ENCODE measurements at regions not wholly inside any gene's neighbourhood (a gene's known extent, or its start where the extent isn't known, plus 50 kb on each side); places are given as distances from the start of the nearest gene placed in this dataset.

GRCh38 chr13:84648069-84648640 lies 765.9 kb upstream of the SLITRK1 start:
- no peaks in the 10 kb centered on the region; the same call in 1 of the 2 replicates for H3K4me1 ChIP-seq
- no peaks in the 10 kb centered on the region; the same call in 1 of the 2 replicates for H3K9me3 ChIP-seq
- H3K27me3 ChIP-seq: no peaks in the 10 kb centered on the region
- DNase-seq: no peak
- no peak overlapping the region for H3K4me3 ChIP-seq (ENCODE audit: low read depth, low read length)
- no peak for TF ChIP-seq CTCF (IDR thresholded peaks at IDR 0.05; ENCODE audit: low read depth, low read length)
- no peaks in the 10 kb centered on the region for H3K36me3 ChIP-seq

- no peaks in the 10 kb centered on the region; the same call in 1 of the 2 replicates for H3K9me3 ChIP-seq
- H3K36me3 ChIP-seq: no peaks in the 10 kb centered on the region
- H3K4me1 ChIP-seq: no peaks in the 10 kb centered on the region; the same call in 1 of the 2 replicates
- no peaks in the 10 kb centered on the region for H3K27me3 ChIP-seq
- no peak overlapping the region for H3K4me3 ChIP-seq (ENCODE audit: low read depth, low read length)
- TF ChIP-seq CTCF (IDR thresholded peaks at IDR 0.05; ENCODE audit: low read depth, low read length): no peak
- DNase-seq: no peak
Observed at GRCh38 chr13:84646957-84647356, 764.7 kb upstream of the SLITRK1 start.

- H3K27me3 ChIP-seq: no peaks in the 10 kb centered on the region
- H3K36me3 ChIP-seq: no peaks in the 10 kb centered on the region
- no peak overlapping the region for H3K4me3 ChIP-seq (ENCODE audit: low read depth, low read length)
- DNase-seq: no peak
- TF ChIP-seq CTCF (IDR thresholded peaks at IDR 0.05; ENCODE audit: low read depth, low read length): peak; percentile 31; the same call in 1 of the 2 replicates
- H3K4me1 ChIP-seq: no peaks in the 10 kb centered on the region; the same call in 1 of the 2 replicates
- H3K9me3 ChIP-seq: no peaks in the 10 kb centered on the region
Observed at GRCh38 chr13:84645196-84646012, 763.1 kb upstream of the SLITRK1 start.

- no peak for DNase-seq
- TF ChIP-seq CTCF (IDR thresholded peaks at IDR 0.05; ENCODE audit: low read depth, low read length): no peak
- no peaks in the 10 kb centered on the region; the same call in 1 of the 2 replicates for H3K4me1 ChIP-seq
- no peaks in the 10 kb centered on the region for H3K27me3 ChIP-seq
- no peak overlapping the region for H3K4me3 ChIP-seq (ENCODE audit: low read depth, low read length)
- no peaks in the 10 kb centered on the region for H3K9me3 ChIP-seq
- H3K36me3 ChIP-seq: no peaks in the 10 kb centered on the region
Observed at GRCh38 chr13:84641491-84641890, 759.2 kb upstream of the SLITRK1 start.

GRCh38 chr13:84640691-84641090 lies 758.4 kb upstream of the SLITRK1 start:
- no peak for DNase-seq
- H3K4me3 ChIP-seq (ENCODE audit: low read depth, low read length): no peak overlapping the region
- TF ChIP-seq CTCF (IDR thresholded peaks at IDR 0.05; ENCODE audit: low read depth, low read length): no peak
- no peaks in the 10 kb centered on the region for H3K9me3 ChIP-seq
- H3K4me1 ChIP-seq: no peaks in the 10 kb centered on the region; the same call in 1 of the 2 replicates
- H3K27me3 ChIP-seq: no peaks in the 10 kb centered on the region
- no peaks in the 10 kb centered on the region for H3K36me3 ChIP-seq

GRCh38 chr13:84630476-84630875 lies 748.2 kb upstream of the SLITRK1 start:
- no peak for DNase-seq
- no peaks in the 10 kb centered on the region for H3K27me3 ChIP-seq
- no peak overlapping the region for H3K4me3 ChIP-seq (ENCODE audit: low read depth, low read length)
- peaks cover 12% of the 10 kb centered on the region for H3K4me1 ChIP-seq
- H3K9me3 ChIP-seq: no peaks in the 10 kb centered on the region
- no peaks in the 10 kb centered on the region for H3K36me3 ChIP-seq
- TF ChIP-seq CTCF (IDR thresholded peaks at IDR 0.05; ENCODE audit: low read depth, low read length): no peak

All from BE2C (cell line).